IPS-15b (cell line): ENCODE measurements at regions not wholly inside any gene's neighbourhood (a gene's known extent, or its start where the extent isn't known, plus 50 kb on each side); places are given as distances from the start of the nearest gene placed in this dataset.

Experiments used
- H3K27me3 ChIP-seq: one replicate; pipeline ENCODE4 v1.6.1; 2013; ENCODE audit warnings: low read length; ENCODE audit not compliant: control insufficient read depth, insufficient read depth
- H3K36me3 ChIP-seq: one replicate; pipeline ENCODE4 v1.6.1; 2013; ENCODE audit warnings: low read length; ENCODE audit not compliant: control insufficient read depth, insufficient read depth
- H3K4me1 ChIP-seq: one replicate; pipeline ENCODE4 v1.6.1; 2013; ENCODE audit warnings: mild to moderate bottlenecking, low read length; ENCODE audit not compliant: control insufficient read depth, insufficient read depth
- H3K4me3 ChIP-seq: one replicate; pipeline ENCODE4 v1.5.1; 2013; ENCODE audit warnings: low read depth, low read length
- H3K9ac ChIP-seq: one replicate; pipeline ENCODE4 v1.6.1; 2013; ENCODE audit warnings: low read depth, mild to moderate bottlenecking, low read length
- H3K9me3 ChIP-seq: one replicate; pipeline ENCODE4 v1.6.1; 2013; ENCODE audit warnings: mild to moderate bottlenecking, low read length; ENCODE audit not compliant: control insufficient read depth, insufficient read depth

GRCh38 chr10:29158066-29158465, 130.8 kb upstream of the LYZL1 start:
- peaks cover 14% of the 10 kb centered on the region for H3K4me1 ChIP-seq
- H3K27me3 ChIP-seq: no peaks in the 10 kb centered on the region
- H3K4me3 ChIP-seq: no peak overlapping the region
- no peak overlapping the region for H3K9ac ChIP-seq
- no peaks in the 10 kb centered on the region for H3K9me3 ChIP-seq
- no peaks in the 10 kb centered on the region for H3K36me3 ChIP-seq

GRCh38 chr10:29160150-29160617, 128.7 kb upstream of the LYZL1 start:
- peaks cover 14% of the 10 kb centered on the region for H3K4me1 ChIP-seq
- H3K4me3 ChIP-seq: no peak overlapping the region
- no peaks in the 10 kb centered on the region for H3K9me3 ChIP-seq
- peak overlapping the region; percentile 9 for H3K9ac ChIP-seq
- no peaks in the 10 kb centered on the region for H3K36me3 ChIP-seq
- H3K27me3 ChIP-seq: no peaks in the 10 kb centered on the region

GRCh38 chr10:29163746-29164145, 125.1 kb upstream of the LYZL1 start:
- no peaks in the 10 kb centered on the region for H3K9me3 ChIP-seq
- no peak overlapping the region for H3K4me3 ChIP-seq
- H3K4me1 ChIP-seq: peaks cover 13% of the 10 kb centered on the region
- H3K9ac ChIP-seq: no peak overlapping the region
- H3K36me3 ChIP-seq: no peaks in the 10 kb centered on the region
- no peaks in the 10 kb centered on the region for H3K27me3 ChIP-seq

- H3K36me3 ChIP-seq: no peaks in the 10 kb centered on the region
- H3K27me3 ChIP-seq: no peaks in the 10 kb centered on the region
- H3K4me3 ChIP-seq: no peak overlapping the region
- H3K9ac ChIP-seq: no peak overlapping the region
- H3K4me1 ChIP-seq: no peaks in the 10 kb centered on the region
- H3K9me3 ChIP-seq: no peaks in the 10 kb centered on the region
Measured at GRCh38 chr10:29166713-29167112, 122.2 kb upstream of the LYZL1 start.

- H3K36me3 ChIP-seq: no peaks in the 10 kb centered on the region
- no peaks in the 10 kb centered on the region for H3K9me3 ChIP-seq
- H3K4me3 ChIP-seq: no peak overlapping the region
- H3K27me3 ChIP-seq: no peaks in the 10 kb centered on the region
- no peak overlapping the region for H3K9ac ChIP-seq
- no peaks in the 10 kb centered on the region for H3K4me1 ChIP-seq
Measured at GRCh38 chr10:29169021-29169420, 119.8 kb upstream of the LYZL1 start.

GRCh38 chr10:29171717-29172116, 117.2 kb upstream of the LYZL1 start:
- no peak overlapping the region for H3K9ac ChIP-seq
- no peaks in the 10 kb centered on the region for H3K27me3 ChIP-seq
- H3K36me3 ChIP-seq: no peaks in the 10 kb centered on the region
- H3K4me1 ChIP-seq: no peaks in the 10 kb centered on the region
- no peak overlapping the region for H3K4me3 ChIP-seq
- H3K9me3 ChIP-seq: no peaks in the 10 kb centered on the region

GRCh38 chr10:29174389-29174788, 114.5 kb upstream of the LYZL1 start:
- Histone ChIP-seq H3K36me3 (no peaks in the 10 kb centered on the region), H3K4me3 (no peak overlapping the region), H3K9me3 (no peaks in the 10 kb centered on the region), H3K9ac (no peak overlapping the region), H3K4me1 (no peaks in the 10 kb centered on the region), H3K27me3 (no peaks in the 10 kb centered on the region)

GRCh38 chr10:29176845-29177832, 111.7 kb upstream of the LYZL1 start:
- Histone ChIP-seq H3K9me3 (no peaks in the 10 kb centered on the region), H3K9ac (no peak overlapping the region), H3K4me1 (no peaks in the 10 kb centered on the region), H3K36me3 (no peaks in the 10 kb centered on the region), H3K27me3 (no peaks in the 10 kb centered on the region), H3K4me3 (no peak overlapping the region)

- H3K27me3 ChIP-seq: no peaks in the 10 kb centered on the region
- H3K9ac ChIP-seq: no peak overlapping the region
- H3K4me1 ChIP-seq: no peaks in the 10 kb centered on the region
- H3K9me3 ChIP-seq: no peaks in the 10 kb centered on the region
- no peak overlapping the region for H3K4me3 ChIP-seq
- H3K36me3 ChIP-seq: no peaks in the 10 kb centered on the region
Measured at GRCh38 chr10:29181936-29182335, 106.9 kb upstream of the LYZL1 start.

- no peaks in the 10 kb centered on the region for H3K36me3 ChIP-seq
- no peak overlapping the region for H3K4me3 ChIP-seq
- H3K4me1 ChIP-seq: no peaks in the 10 kb centered on the region
- H3K9me3 ChIP-seq: no peaks in the 10 kb centered on the region
- H3K9ac ChIP-seq: no peak overlapping the region
- H3K27me3 ChIP-seq: no peaks in the 10 kb centered on the region
Measured at GRCh38 chr10:29183301-29183945, 105.4 kb upstream of the LYZL1 start.

- H3K9ac ChIP-seq: no peak overlapping the region
- no peaks in the 10 kb centered on the region for H3K4me1 ChIP-seq
- no peaks in the 10 kb centered on the region for H3K9me3 ChIP-seq
- H3K27me3 ChIP-seq: no peaks in the 10 kb centered on the region
- no peak overlapping the region for H3K4me3 ChIP-seq
- no peaks in the 10 kb centered on the region for H3K36me3 ChIP-seq
Measured at GRCh38 chr10:29184205-29185000, 104.5 kb upstream of the LYZL1 start.
